Psoas muscle (tissue), 7 donors: ENCODE measurements at regions not wholly inside any gene's neighbourhood (a gene's known extent, or its start where the extent isn't known, plus 50 kb on each side); places are given as distances from the start of the nearest gene placed in this dataset.
"Not testable (repeated sequence)": the region's sequence is repeated elsewhere in the genome, so short reads cannot be mapped to it uniquely, and the experiment has no call there.

Experiments
- ATAC-seq, 4 donors: fragments of 200-7000 bp; cut with Tn5 transposase; one replicate each; pipeline ENCODE4 v1.9.1; 2020; ENCODE audit warnings: moderate library complexity in 3 of 4, mild to moderate bottlenecking in 2 of 4
- DNase-seq, 2 donors: peaks; one replicate each; pipeline ENCODE4 v3.0.0-alpha.2; 2020
- H3K27ac ChIP-seq: fragments of 200-600 bp; one replicate; pipeline ENCODE4 v1.8.0; 2022
- H3K27me3 ChIP-seq, 3 donors: fragments of 200-600 bp in 1 of 3; one replicate each; pipeline versions ENCODE4 v1.6.1 to v1.8.0; 2013 to 2022; ENCODE audit warnings: low read length in 2 of 3, mild to moderate bottlenecking in 2 of 3, moderate library complexity in 1 of 3; ENCODE audit not compliant: insufficient read depth in 3 of 3
- H3K36me3 ChIP-seq, 2 donors: fragments of 200-600 bp in 1 of 2; one replicate each; pipeline versions ENCODE4 v1.6.1 to v1.8.0; 2013 to 2022; ENCODE audit warnings: low read depth in 1 of 2, mild to moderate bottlenecking in 1 of 2, moderate library complexity in 1 of 2; ENCODE audit not compliant: insufficient read depth in 1 of 2
- H3K4me1 ChIP-seq: fragments of 200-600 bp; one replicate; pipeline ENCODE4 v1.8.0; 2022
- H3K4me3 ChIP-seq: fragments of 200-600 bp; one replicate; pipeline ENCODE4 v1.8.0; 2022; ENCODE audit warnings: mild to moderate bottlenecking
- H3K9me3 ChIP-seq: fragments of 200-600 bp; one replicate; pipeline ENCODE4 v1.8.0; 2022
- WGBS, 3 donors: extraction: QIAGEN DNeasy Blood & Tissue Kit; methylation state at CpG; one replicate each; pipeline versions ENCODE4 v1.1.6 to v1.1.7; 2013; 5-methylcytosine and 5-hydroxymethylcytosine counted together
- intact Hi-C, 2 donors: fragments of 100-400 bp; cut with DNase I; formaldehyde crosslinking; loops; one replicate each; pipeline versions ENCODE4 v1.11.0 to v1.14.2; 2022
- TF ChIP-seq, protein P1 (sequence below): fragments of 200-600 bp; IDR thresholded peaks from one replicate; pipeline ENCODE4 v1.8.0; 2022; ENCODE audit warnings: antibody characterized with exemption
- donor health status: healthy with polysubstance abuse.
- donor health status: DM: no; HTN: no; CAD: no; lungs with moderate emphysema.
- donor health status: Bipolar disorder and iron deficiency.
- donor health status: healthy.
- donor health status: DM: yes; HTN: yes; CAD: no.
- donor health status: DM: no; HTN: no; CAD: no.
- donor health status: DM: yes; HTN: yes; CAD: no.

DNA sequence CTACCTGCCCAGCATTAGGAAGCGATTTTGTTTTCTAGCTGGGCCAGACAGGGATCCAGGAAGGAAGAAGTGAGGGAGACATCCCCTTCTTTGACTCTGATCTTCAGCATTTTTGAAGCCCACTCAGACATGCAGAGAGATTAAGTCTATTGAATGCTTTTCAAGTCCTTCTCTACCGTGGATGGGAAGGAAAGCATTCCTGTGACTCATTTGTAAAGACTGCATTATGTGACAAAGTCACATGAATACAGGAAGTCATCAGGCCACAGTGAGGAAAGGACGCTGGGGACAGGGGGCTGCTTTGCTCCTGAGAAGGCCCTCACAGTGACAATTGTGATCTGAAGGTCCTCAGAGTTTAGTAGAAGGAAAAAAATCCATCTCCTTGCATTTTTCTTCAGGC is 67.4 kb upstream of the GBA3 start:
- WGBS, 3 donors: 39 to 49% (median 48%) methylated on average over 3 of the region's 3 CpGs
- TF ChIP-seq, protein P1, sequence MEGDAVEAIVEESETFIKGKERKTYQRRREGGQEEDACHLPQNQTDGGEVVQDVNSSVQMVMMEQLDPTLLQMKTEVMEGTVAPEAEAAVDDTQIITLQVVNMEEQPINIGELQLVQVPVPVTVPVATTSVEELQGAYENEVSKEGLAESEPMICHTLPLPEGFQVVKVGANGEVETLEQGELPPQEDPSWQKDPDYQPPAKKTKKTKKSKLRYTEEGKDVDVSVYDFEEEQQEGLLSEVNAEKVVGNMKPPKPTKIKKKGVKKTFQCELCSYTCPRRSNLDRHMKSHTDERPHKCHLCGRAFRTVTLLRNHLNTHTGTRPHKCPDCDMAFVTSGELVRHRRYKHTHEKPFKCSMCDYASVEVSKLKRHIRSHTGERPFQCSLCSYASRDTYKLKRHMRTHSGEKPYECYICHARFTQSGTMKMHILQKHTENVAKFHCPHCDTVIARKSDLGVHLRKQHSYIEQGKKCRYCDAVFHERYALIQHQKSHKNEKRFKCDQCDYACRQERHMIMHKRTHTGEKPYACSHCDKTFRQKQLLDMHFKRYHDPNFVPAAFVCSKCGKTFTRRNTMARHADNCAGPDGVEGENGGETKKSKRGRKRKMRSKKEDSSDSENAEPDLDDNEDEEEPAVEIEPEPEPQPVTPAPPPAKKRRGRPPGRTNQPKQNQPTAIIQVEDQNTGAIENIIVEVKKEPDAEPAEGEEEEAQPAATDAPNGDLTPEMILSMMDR: no peak
- H3K36me3 ChIP-seq: no peaks in the 10 kb centered on the region
- no peaks in the 10 kb centered on the region for H3K27me3 ChIP-seq
- no peak for DNase-seq
- H3K9me3 ChIP-seq: no peaks in the 10 kb centered on the region
- no peak overlapping the region for H3K4me3 ChIP-seq
- H3K4me1 ChIP-seq: no peaks in the 10 kb centered on the region
- H3K27ac ChIP-seq: no peak overlapping the region
- intact Hi-C loops: no loop called here
- no peak for ATAC-seq

DNA sequence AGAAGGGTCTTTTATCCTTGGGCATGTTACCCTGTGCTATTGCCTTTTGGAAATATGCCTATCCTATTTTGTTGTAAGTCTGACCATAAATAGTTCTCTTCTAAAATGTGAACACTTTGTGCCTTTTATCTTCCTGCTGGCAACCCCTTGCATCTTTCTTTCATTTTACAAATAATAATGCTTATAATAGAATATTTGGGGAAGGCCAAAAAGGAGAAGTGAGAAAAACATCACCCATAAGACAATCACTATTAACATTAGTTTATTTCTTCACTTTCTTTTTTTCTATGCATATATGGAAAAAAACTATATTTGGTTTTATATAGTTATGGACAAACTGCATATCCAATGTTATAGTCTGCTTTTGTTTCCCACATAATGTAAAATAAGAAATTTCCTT is 64.9 kb upstream of the GBA3 start:
- H3K36me3 ChIP-seq, intact Hi-C loops, ATAC-seq, H3K9me3 ChIP-seq, H3K4me1 ChIP-seq, H3K4me3 ChIP-seq, H3K27me3 ChIP-seq, DNase-seq, H3K27ac ChIP-seq: not testable (repeated sequence)

DNA sequence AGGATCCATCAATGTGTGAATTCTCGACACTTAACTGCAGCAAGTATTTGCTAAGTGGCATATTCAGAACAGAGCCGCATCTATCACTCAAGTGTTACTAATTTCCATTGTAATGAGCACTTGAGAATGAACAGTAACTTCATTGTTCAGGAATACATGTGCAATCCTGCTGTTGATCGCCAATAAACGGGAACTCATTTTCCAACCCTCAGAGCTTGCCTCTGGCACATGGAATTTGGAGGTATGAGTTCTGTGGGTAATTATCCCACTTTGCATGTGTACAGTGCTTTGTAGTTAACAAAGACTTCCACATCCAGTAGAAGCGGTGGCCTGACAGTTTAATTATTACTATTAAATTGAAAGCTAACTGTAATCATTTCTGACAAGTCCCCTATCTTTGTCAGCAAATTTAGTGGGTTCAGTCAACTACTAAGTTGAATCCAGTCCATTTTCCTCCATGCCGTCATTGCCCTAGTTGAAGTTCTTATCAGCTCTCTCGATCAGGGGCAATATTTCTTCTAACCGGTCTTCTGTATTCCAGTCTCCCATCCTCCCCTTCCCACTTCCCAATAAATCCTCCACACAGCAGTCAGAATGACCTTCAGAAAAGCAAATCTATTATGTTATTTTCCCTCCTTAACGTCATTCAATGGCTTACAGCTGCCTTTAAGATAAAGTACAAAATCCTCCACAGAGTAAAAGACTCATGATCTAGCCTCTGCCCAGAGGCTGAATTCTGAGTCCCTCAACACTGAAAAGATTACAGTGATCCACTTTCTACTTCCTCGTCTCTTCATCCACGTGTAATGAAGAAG is 62.4 kb upstream of the GBA3 start:
- H3K4me3 ChIP-seq, H3K9me3 ChIP-seq, intact Hi-C loops, DNase-seq, H3K4me1 ChIP-seq, H3K27ac ChIP-seq, H3K36me3 ChIP-seq, H3K27me3 ChIP-seq, ATAC-seq: not testable (repeated sequence)
- 62 to 70% (median 66%) methylated on average over 11 of the region's 11 CpGs for WGBS, 3 donors

DNA sequence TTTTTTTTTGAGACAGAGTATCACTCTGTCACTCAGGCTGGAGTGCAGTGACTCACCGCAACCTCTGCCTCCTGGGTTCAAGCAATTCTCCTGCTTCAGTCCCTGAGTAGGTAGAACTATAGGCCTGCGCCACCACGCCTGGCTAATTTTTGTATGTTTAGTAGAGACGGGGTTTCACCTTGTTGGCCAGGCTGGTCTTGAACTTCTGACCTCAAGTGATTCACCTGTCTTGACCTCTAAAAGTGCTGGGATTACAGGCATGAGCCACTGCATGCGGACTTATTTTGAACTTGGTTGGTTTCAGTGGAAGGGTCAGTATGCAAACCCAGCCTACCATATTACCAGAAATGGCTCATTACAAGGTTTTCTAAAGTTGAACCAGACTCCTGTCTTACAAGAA is 61.6 kb upstream of the GBA3 start:
- H3K27ac ChIP-seq, H3K9me3 ChIP-seq, intact Hi-C loops, H3K4me1 ChIP-seq, DNase-seq, H3K27me3 ChIP-seq, H3K4me3 ChIP-seq, ATAC-seq, H3K36me3 ChIP-seq: not testable (repeated sequence)
- 95 to 96% (median 95%) methylated on average over 5 of the region's 5 CpGs for WGBS, 3 donors

DNA sequence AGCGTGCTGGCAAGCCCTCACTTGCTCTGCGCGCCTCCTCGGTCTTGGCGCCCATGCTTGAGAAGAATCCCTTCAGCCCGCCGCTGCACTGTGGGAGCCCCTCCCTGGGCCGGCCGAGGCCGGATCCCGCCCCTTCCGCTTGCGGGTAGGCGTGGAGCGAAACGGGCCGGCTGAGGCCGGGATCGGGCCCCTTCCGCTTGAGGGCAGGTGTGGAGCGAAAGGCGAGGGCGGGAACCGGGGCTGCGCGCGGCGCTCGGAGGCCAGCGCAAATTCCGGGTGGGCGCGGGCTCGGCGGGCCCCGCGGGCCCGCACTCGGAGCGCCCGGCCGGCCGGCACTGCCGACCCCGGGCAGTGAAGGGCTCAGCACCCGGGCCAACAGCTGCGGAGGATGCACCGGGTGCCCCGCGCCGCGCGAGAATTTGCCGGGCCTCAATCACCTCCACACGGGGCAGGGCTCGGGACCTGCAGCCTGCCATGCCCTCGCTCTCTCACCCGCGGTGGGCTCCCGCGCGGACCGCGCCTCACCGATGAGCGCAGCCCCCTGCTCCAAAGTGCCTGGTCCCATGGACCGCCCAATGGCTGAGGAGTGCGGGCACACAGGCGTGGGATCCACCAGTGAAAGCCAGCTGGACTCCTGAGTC is 58.1 kb upstream of the GBA3 start:
- DNase-seq: no peak
- 75 to 85% (median 78%) methylated on average over 53 to 69 of the region's 69 CpGs for WGBS, 3 donors
- ATAC-seq: no peak
- TF ChIP-seq, protein P1: no peak
- Histone ChIP-seq H3K27ac (no peak overlapping the region), H3K4me1 (no peaks in the 10 kb centered on the region), H3K27me3 (no peaks in the 10 kb centered on the region), H3K36me3 (no peaks in the 10 kb centered on the region), H3K9me3 (no peaks in the 10 kb centered on the region), H3K4me3 (no peak overlapping the region)
- intact Hi-C loops: no loop called here

DNA sequence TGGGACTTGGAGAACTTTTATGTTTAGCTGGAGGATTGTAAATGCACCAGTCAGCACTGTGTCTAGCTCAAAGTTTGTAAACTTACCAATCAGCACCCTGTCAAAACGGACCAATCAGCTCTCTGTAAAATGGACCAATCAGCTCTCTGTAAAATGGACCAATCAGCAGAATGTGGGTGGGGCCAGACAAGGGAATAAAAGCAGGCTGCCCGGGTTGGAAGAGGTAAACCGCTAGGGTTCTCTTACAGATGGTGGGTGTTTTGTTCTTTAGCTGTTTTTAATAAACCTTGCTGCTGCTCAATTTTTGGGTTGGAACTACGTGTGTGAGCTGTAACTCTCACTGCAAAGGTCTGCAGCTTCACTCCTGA is 57.6 kb upstream of the GBA3 start:
- H3K9me3 ChIP-seq, H3K36me3 ChIP-seq, intact Hi-C loops, H3K27me3 ChIP-seq, H3K27ac ChIP-seq, H3K4me3 ChIP-seq, ATAC-seq, H3K4me1 ChIP-seq, DNase-seq: not testable (repeated sequence)
- WGBS, 3 donors: 89 to 92% (median 90%) methylated on average over 4 of the region's 4 CpGs
